Left lung (tissue), 4 donors: ENCODE measurements at regions not wholly inside any gene's neighbourhood (a gene's known extent, or its start where the extent isn't known, plus 50 kb on each side); places are given as distances from the start of the nearest gene placed in this dataset.

Experiments
- ATAC-seq: fragments of 200-7000 bp; cut with Tn5 transposase; one replicate; pipeline ENCODE4 v1.9.1; 2020; ENCODE audit warnings: moderate library complexity
- DNase-seq, 4 donors: peaks; one replicate each; pipeline ENCODE4 v3.0.0-alpha.2; 2013 to 2020
- H3K27ac ChIP-seq, 2 donors: fragments of 200-600 bp; sonication (generic) in 1 of 2; one replicate each; pipeline versions ENCODE4 v1.5.0 to v1.8.0; 2020 to 2021
- H3K27me3 ChIP-seq, 2 donors: fragments of 200-600 bp; sonication (generic) in 1 of 2; one replicate each; pipeline versions ENCODE4 v1.5.0 to v1.8.0; 2020 to 2021
- H3K36me3 ChIP-seq, 2 donors: fragments of 200-600 bp; sonication (generic) in 1 of 2; one replicate each; pipeline versions ENCODE4 v1.5.0 to v1.8.0; 2020 to 2021
- H3K4me1 ChIP-seq, 2 donors: fragments of 200-600 bp; one replicate each; pipeline ENCODE4 v1.8.0; 2021
- H3K4me3 ChIP-seq, 2 donors: fragments of 200-600 bp; sonication (generic) in 1 of 2; one replicate each; pipeline versions ENCODE4 v1.5.0 to v1.8.0; 2020 to 2021; ENCODE audit warnings: mild to moderate bottlenecking in 1 of 2
- H3K9me3 ChIP-seq, 2 donors: fragments of 200-600 bp; sonication (generic) in 1 of 2; one replicate each; pipeline versions ENCODE4 v1.5.0 to v1.8.0; 2020 to 2021
- intact Hi-C, 2 donors: fragments of 100-400 bp; cut with DNase I; formaldehyde crosslinking; loops; one replicate each; pipeline versions ENCODE4 v1.11.2 to v1.14.2; 2022
- TF ChIP-seq, protein P1 (sequence below), 2 donors: fragments of 200-600 bp; sonication (generic) in 1 of 2; IDR thresholded peaks; one replicate each; pipeline versions ENCODE4 v1.5.0 to v1.8.0; 2021; ENCODE audit warnings: antibody characterized with exemption in 2 of 2
- donor health status: DM: no; HTN: yes; CAD: no.
- donor health status: DM: no; HTN: no; CAD: no.

DNA sequence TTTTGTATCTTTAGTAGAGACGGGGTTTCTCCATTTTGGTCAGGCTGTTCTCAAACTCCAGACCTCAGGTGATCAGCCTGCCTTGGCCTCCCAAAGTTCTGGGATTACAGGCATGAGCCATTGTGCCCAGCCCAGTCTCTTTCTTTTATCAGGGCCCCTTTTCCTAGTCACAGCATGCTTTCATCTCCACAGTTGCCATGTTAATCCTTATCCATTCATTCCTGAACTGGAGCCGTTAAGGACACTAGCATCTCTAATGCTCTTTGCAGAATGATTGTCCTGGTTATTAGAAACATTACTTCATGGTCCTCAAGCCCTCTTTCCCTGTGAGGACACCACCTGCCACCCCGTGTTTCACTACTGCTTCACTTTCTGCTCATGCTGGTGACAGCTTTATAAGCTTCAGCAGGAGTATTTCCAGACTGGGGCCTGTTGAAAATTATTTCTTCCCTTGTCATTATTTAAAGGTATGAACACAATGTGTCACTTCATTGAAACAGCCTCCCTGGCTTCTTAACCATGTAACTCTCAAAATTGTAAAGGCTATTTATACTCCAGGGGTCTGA, 313.9 kb downstream of the BMPER start:
- no peak for ATAC-seq
- TF ChIP-seq, protein P1, sequence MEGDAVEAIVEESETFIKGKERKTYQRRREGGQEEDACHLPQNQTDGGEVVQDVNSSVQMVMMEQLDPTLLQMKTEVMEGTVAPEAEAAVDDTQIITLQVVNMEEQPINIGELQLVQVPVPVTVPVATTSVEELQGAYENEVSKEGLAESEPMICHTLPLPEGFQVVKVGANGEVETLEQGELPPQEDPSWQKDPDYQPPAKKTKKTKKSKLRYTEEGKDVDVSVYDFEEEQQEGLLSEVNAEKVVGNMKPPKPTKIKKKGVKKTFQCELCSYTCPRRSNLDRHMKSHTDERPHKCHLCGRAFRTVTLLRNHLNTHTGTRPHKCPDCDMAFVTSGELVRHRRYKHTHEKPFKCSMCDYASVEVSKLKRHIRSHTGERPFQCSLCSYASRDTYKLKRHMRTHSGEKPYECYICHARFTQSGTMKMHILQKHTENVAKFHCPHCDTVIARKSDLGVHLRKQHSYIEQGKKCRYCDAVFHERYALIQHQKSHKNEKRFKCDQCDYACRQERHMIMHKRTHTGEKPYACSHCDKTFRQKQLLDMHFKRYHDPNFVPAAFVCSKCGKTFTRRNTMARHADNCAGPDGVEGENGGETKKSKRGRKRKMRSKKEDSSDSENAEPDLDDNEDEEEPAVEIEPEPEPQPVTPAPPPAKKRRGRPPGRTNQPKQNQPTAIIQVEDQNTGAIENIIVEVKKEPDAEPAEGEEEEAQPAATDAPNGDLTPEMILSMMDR (IDR thresholded peaks at IDR 0.05) = no peak
- Histone ChIP-seq H3K9me3 (no peaks in the 10 kb centered on the region), H3K36me3 (no peaks in the 10 kb centered on the region), H3K4me1 (no peaks in the 10 kb centered on the region), H3K27ac (no peak overlapping the region), H3K4me3 (no peak overlapping the region), H3K27me3 (no peaks in the 10 kb centered on the region)
- intact Hi-C loops = no loop called here
- no peak for DNase-seq

DNA sequence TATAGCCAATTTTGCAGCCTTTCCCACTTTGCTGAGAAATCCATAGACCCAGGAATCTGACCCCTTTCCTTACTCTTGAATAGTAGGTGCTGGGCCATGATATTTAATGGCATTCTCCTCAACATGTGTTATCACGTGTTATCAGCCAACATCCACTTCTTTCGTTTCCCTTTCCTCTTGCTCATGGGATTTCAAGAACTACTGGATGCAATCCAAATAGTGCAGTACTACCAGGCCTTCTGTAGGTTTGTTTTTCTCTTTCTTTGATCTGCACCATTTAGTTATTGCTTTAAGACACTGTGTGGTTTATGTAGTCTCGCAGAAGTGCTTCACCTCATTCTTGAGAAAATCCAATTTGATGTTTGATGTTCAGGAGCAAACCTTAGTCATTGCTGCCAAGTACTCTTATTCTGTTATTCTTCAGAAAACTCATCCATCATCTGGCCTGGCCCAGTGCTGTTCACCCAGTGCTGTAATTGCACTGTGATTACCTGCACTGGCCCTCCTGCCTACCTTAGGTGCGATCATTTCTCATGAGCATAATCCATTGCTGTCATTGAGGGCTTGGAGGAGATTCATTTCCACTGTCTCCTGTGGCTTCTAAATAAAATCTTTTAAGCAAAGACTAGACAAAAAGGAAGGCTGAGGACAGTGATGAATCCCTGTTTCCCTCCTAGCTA, 315.3 kb downstream of the BMPER start:
- TF ChIP-seq, protein P1 (IDR thresholded peaks at IDR 0.05) = no peak
- intact Hi-C loops = no loop called here

DNA sequence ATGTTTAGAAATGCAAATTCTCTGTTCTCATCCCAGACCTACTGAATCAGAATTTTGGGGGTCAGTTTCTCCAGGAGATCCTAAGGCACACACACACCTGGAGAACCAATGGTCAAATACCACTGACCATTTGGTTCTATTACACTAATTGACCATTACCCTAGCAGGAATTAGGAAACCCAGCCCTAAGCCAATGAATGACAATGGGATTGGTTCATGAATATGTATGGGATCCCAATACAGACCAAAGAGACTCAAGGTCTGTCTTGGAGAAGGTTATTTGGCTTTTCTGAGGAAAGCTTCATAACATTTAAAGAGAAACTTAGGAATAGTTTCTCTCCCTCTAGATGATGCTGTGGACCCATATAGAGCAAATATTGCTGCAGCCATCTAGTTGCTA, 317.0 kb downstream of the BMPER start:
- DNase-seq = no peak
- Histone ChIP-seq H3K27ac (no peak overlapping the region), H3K4me1 (no peaks in the 10 kb centered on the region), H3K27me3 (no peaks in the 10 kb centered on the region), H3K36me3 (no peaks in the 10 kb centered on the region), H3K9me3 (no peaks in the 10 kb centered on the region), H3K4me3 (no peak overlapping the region)
- ATAC-seq = no peak
- intact Hi-C loops = no loop called here
- TF ChIP-seq, protein P1 (IDR thresholded peaks at IDR 0.05) = no peak

More for the DNA sequence above, 315.3 kb downstream of the BMPER start:
- Histone ChIP-seq H3K27ac (no peak overlapping the region), H3K27me3 (no peaks in the 10 kb centered on the region), H3K36me3 (no peaks in the 10 kb centered on the region), H3K4me3 (no peak overlapping the region), H3K9me3 (no peaks in the 10 kb centered on the region), H3K4me1 (no peaks in the 10 kb centered on the region)
- ATAC-seq (peak; percentile 44), DNase-seq (peak in 1 of 4 donors; percentile 20)

DNA sequence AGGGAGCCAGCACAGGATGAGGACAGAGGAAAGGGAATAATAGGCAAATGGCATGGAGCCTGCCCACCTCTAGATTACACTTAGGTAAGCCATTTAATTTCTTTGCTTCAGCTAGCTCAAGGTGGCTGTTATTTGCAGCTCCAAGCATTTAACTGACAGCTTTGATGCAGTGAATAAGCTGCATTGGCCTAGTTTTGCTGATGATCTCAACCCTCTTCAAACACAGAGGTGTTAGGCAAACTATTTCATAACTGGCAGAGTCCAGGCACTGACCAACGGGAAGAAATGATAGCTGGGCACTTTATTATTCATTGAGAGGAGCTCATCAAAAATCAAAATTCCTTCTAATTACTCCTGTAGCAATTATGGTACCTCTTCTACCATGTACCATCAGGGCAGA, 317.4 kb downstream of the BMPER start:
- no peaks in the 10 kb centered on the region for H3K36me3 ChIP-seq
- DNase-seq = no peak
- TF ChIP-seq, protein P1 (IDR thresholded peaks at IDR 0.05) = no peak
- H3K9me3 ChIP-seq = no peaks in the 10 kb centered on the region
- no peaks in the 10 kb centered on the region for H3K27me3 ChIP-seq
- peak; percentile 62 for ATAC-seq
- H3K27ac ChIP-seq = no peak overlapping the region
- H3K4me1 ChIP-seq = no peaks in the 10 kb centered on the region
- intact Hi-C loops = no loop called here
- no peak overlapping the region for H3K4me3 ChIP-seq

DNA sequence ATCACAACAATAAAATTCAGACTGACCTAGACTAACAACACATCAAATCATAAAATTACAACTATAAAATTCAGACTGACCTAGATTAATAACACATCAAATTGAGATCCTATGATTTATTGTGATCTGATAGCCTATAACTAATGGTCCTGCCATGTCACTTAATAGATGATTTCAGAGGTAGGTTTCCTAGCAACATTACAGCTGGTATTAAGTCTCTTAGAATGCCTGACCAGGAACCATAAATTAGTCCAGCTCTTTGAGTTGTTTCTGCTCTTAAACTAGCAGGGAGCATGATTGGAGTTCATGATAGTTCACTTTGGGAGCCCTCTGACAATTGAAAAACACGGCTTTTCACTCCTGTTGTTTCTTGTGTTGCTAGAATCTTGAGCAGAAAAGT, 318.9 kb downstream of the BMPER start:
- intact Hi-C loops = no loop called here
- Histone ChIP-seq H3K27me3 (no peaks in the 10 kb centered on the region), H3K36me3 (no peaks in the 10 kb centered on the region), H3K4me1 (no peaks in the 10 kb centered on the region), H3K27ac (no peak overlapping the region), H3K4me3 (no peak overlapping the region), H3K9me3 (no peaks in the 10 kb centered on the region)
- ATAC-seq = no peak
- DNase-seq = no peak
- TF ChIP-seq, protein P1 (IDR thresholded peaks at IDR 0.05) = no peak
